ENCODE measurements at regions not wholly inside any gene's neighbourhood (a gene's known extent, or its start where the extent isn't known, plus 50 kb on each side); places are given as distances from the start of the nearest gene placed in this dataset.

- TF ChIP-seq CTCF (IDR thresholded peaks at IDR 0.05) (no peak), POLR2AphosphoS5 (IDR thresholded peaks at IDR 0.05) (no peak), POLR2A (IDR thresholded peaks at IDR 0.05) (no peak), EP300 (IDR thresholded peaks at IDR 0.05) (no peak)
These were observed 70.2 kb upstream of the NUDT6 start for GRCh38 chr4:122992641-122993040.
